Loucy (cell line): ENCODE measurements at regions not wholly inside any gene's neighbourhood (a gene's known extent, or its start where the extent isn't known, plus 50 kb on each side); places are given as distances from the start of the nearest gene placed in this dataset.

ENCODE experiments used
- H2AFZ ChIP-seq: fragments of 200-600 bp; sonication (generic); 2 replicates; pipeline ENCODE4 v1.6.0; 2016; ENCODE audit warnings: antibody characterized with exemption, mild to moderate bottlenecking, low read length, moderate library complexity
- H3F3A ChIP-seq: fragments of 200-600 bp; 2 replicates; pipeline ENCODE4 v1.6.0; 2016; ENCODE audit warnings: antibody characterized with exemption, low read depth, mild to moderate bottlenecking
- H3K27me3 ChIP-seq: fragments of 200-600 bp; sonication (generic); 2 replicates; pipeline ENCODE4 v1.6.1; 2014; ENCODE audit warnings: low read length, mild to moderate bottlenecking; ENCODE audit not compliant: insufficient read depth, poor library complexity, severe bottlenecking
- H3K36me3 ChIP-seq: fragments of 200-600 bp; sonication (generic); 2 replicates; pipeline ENCODE4 v1.6.1; 2016; ENCODE audit warnings: low read length; ENCODE audit not compliant: insufficient read depth
- H3K4me1 ChIP-seq: fragments of 200-600 bp; sonication (generic); 2 replicates; pipeline ENCODE4 v1.5.1; 2014; ENCODE audit warnings: low read length, mild to moderate bottlenecking; ENCODE audit not compliant: insufficient read depth, poor library complexity, severe bottlenecking
- H3K4me2 ChIP-seq: fragments of 200-600 bp; sonication (generic); 2 replicates; pipeline ENCODE4 v1.6.0; 2014; ENCODE audit warnings: antibody characterized with exemption, low read length, low read depth, mild to moderate bottlenecking; ENCODE audit not compliant: poor library complexity, severe bottlenecking
- H3K4me3 ChIP-seq: fragments of 200-600 bp; sonication (generic); 2 replicates; pipeline ENCODE4 v1.5.1; 2014; ENCODE audit warnings: low read length, mild to moderate bottlenecking, mixed read lengths; ENCODE audit not compliant: poor library complexity, severe bottlenecking
- H3K79me2 ChIP-seq: fragments of 200-600 bp; sonication (generic); 2 replicates; pipeline ENCODE4 v1.6.1; 2014; ENCODE audit warnings: low read length; ENCODE audit not compliant: insufficient read depth
- H3K9ac ChIP-seq: fragments of 200-600 bp; sonication (generic); 2 replicates; pipeline ENCODE4 v1.6.0; 2014; ENCODE audit warnings: mild to moderate bottlenecking, low read depth, low read length, moderate library complexity; ENCODE audit not compliant: poor library complexity, severe bottlenecking
- H3K9me2 ChIP-seq: fragments of 200-600 bp; sonication (generic); replicated peaks from 2 replicates; pipeline ENCODE4 v1.6.1; 2016; ENCODE audit warnings: low read depth, low read length, mixed read lengths
- H3K9me3 ChIP-seq: fragments of 200-600 bp; sonication (generic); 2 replicates; pipeline ENCODE4 v1.6.1; 2014; ENCODE audit warnings: mild to moderate bottlenecking, antibody characterized with exemption, low read length, low read depth; ENCODE audit not compliant: insufficient read depth
- H4K20me1 ChIP-seq: fragments of 200-600 bp; sonication (generic); 2 replicates; pipeline ENCODE4 v1.6.0; 2014; ENCODE audit warnings: antibody characterized with exemption, low read length, mild to moderate bottlenecking; ENCODE audit not compliant: insufficient read depth, poor library complexity, severe bottlenecking
- CTCF ChIP-seq: fragments of 200-600 bp; sonication (generic); conservative IDR thresholded peaks from 2 replicates; pipeline ENCODE4 v1.5.1; 2014; ENCODE audit warnings: mild to moderate bottlenecking, antibody characterized with exemption, low read length
- EZH2phosphoT487 ChIP-seq: fragments of 200-600 bp; IDR thresholded peaks from 2 replicates; pipeline ENCODE4 v1.6.1; 2018; ENCODE audit warnings: antibody characterized with exemption, mild to moderate bottlenecking, moderate library complexity, borderline replicate concordance

DNA sequence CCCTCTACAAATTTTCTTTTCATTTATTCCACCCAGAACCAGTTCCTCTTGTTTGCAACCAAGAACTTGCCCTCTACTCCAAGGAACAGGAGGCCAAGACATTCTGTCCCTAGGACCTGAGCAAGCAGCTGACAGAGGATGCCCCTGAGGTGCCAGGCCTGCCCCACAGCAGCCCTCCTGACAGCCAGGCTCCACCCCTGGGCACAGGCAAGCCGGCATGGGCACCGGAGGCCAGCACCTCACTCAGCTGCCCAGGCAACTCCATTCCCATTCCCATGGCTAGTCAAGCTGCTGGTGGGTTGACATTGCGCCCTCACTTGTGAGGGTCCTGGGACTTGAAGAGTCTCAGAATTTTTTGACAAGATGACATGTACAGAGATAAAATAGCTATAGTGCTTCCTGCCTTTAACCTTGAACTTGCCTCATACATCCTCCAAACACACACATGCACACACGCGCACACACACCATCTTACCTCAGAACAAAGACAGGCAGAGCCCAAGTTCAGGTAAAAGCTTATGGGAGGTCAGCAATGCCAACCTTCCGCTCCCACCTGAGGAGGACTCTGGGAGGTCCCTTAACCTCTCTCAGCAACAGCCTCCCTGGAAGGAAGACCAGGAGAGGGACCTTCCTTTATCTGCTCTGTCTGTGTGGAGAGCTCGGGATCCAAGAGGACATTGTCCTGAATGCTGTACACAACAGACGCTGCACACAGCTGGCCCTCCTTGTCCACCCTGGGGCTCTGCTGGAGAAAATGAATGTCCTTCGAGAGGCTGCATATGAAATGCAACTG is 620.9 kb upstream of the CADM1 start:
- H3K4me2 ChIP-seq: no peak overlapping the region
- no peaks in the 10 kb centered on the region for H3K9me2 ChIP-seq
- no peaks in the 10 kb centered on the region for H3K36me3 ChIP-seq
- no peaks in the 10 kb centered on the region for H3F3A ChIP-seq
- no peaks in the 10 kb centered on the region for H3K27me3 ChIP-seq
- H3K4me1 ChIP-seq: no peaks in the 10 kb centered on the region
- no peak overlapping the region for H3K9ac ChIP-seq
- TF ChIP-seq EZH2phosphoT487: no peak
- H3K79me2 ChIP-seq: no peaks in the 10 kb centered on the region
- no peak overlapping the region for H2AFZ ChIP-seq
- no peaks in the 10 kb centered on the region for H3K9me3 ChIP-seq
- no peaks in the 10 kb centered on the region for H4K20me1 ChIP-seq
- H3K4me3 ChIP-seq: no peak overlapping the region

DNA sequence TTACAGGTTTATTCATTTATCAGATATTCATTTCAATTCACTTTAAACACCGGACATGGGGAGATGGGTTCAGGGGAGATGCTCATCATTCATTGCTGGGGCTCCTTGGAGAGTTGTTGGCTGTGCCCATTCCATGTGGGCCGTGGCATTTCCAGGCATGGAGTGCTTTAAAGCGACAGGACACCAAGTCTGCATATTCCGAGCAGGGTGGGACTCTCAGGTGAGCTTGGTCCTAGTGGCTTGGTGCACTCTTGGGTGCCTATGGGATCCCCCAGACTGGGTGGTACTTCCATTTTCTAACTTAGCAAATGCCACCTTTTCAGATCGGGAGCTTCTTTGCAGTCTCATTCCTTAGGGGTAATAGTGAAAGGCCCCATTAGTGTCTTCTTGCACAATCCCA is 619.5 kb upstream of the CADM1 start:
- Histone ChIP-seq H3F3A (no peaks in the 10 kb centered on the region), H2AFZ (no peak overlapping the region), H3K9ac (no peak overlapping the region), H4K20me1 (no peaks in the 10 kb centered on the region), H3K27me3 (no peaks in the 10 kb centered on the region), H3K9me3 (no peaks in the 10 kb centered on the region), H3K79me2 (no peaks in the 10 kb centered on the region), H3K4me1 (no peaks in the 10 kb centered on the region), H3K4me3 (no peak overlapping the region), H3K36me3 (no peaks in the 10 kb centered on the region), H3K9me2 (no peaks in the 10 kb centered on the region), H3K4me2 (no peak overlapping the region)
- TF ChIP-seq EZH2phosphoT487 (no peak), CTCF (no peak)

GRCh38 chr11:116122697-116123472 is 618.7 kb upstream of the CADM1 start:
- Histone ChIP-seq H3K36me3 (no peaks in the 10 kb centered on the region), H3K4me1 (no peaks in the 10 kb centered on the region), H3F3A (no peaks in the 10 kb centered on the region), H3K9me2 (no peaks in the 10 kb centered on the region), H2AFZ (no peak overlapping the region), H3K79me2 (no peaks in the 10 kb centered on the region), H3K9ac (no peak overlapping the region), H3K27me3 (no peaks in the 10 kb centered on the region), H3K4me2 (no peak overlapping the region), H3K9me3 (no peaks in the 10 kb centered on the region), H4K20me1 (no peaks in the 10 kb centered on the region), H3K4me3 (no peak overlapping the region)
- TF ChIP-seq EZH2phosphoT487 (no peak), CTCF (no peak)
